GM12872 (cell line): ENCODE measurements at regions not wholly inside any gene's neighbourhood (a gene's known extent, or its start where the extent isn't known, plus 50 kb on each side); places are given as distances from the start of the nearest gene placed in this dataset.

Experiments
- CTCF ChIP-seq: IDR thresholded peaks from 3 replicates; pipeline ENCODE4 v1.5.1; 2011; ENCODE audit warnings: low read depth, mild to moderate bottlenecking, low read length, moderate library complexity; ENCODE audit not compliant: insufficient read depth

GRCh38 chr10:124287791-124288190 is 130.9 kb downstream of the OAT start:
- no peak for TF ChIP-seq CTCF

GRCh38 chr10:124287071-124287685 is 131.5 kb downstream of the OAT start:
- no peak for TF ChIP-seq CTCF

GRCh38 chr10:124286621-124287020 is 132.1 kb downstream of the OAT start:
- TF ChIP-seq CTCF: no peak

- TF ChIP-seq CTCF: no peak
These were observed 132.9 kb downstream of the OAT start for GRCh38 chr10:124285587-124286527.

GRCh38 chr10:124283949-124284250 is 134.8 kb downstream of the OAT start:
- no peak for TF ChIP-seq CTCF

GRCh38 chr10:124283215-124283948 is 135.3 kb downstream of the OAT start:
- no peak for TF ChIP-seq CTCF

- no peak for TF ChIP-seq CTCF
These were observed 136.4 kb downstream of the OAT start for GRCh38 chr10:124282326-124282725.
